Pancreas (tissue), 10 donors: ENCODE measurements at regions not wholly inside any gene's neighbourhood (a gene's known extent, or its start where the extent isn't known, plus 50 kb on each side); places are given as distances from the start of the nearest gene placed in this dataset.
"Not testable (repeated sequence)": the region's sequence is repeated elsewhere in the genome, so short reads cannot be mapped to it uniquely, and the experiment has no call there.

Experiments used
- ATAC-seq, 4 donors: fragments of 200-7000 bp; cut with Tn5 transposase; one replicate each; pipeline versions ENCODE4 v1.8.0 to v1.9.1; 2020; ENCODE audit warnings: mild to moderate bottlenecking in 4 of 4, moderate library complexity in 4 of 4
- DNase-seq, 6 donors: peaks; one replicate each; pipeline ENCODE4 v3.0.0-alpha.2; 2020
- FAIRE-seq: peaks from 2 replicates; lab custom pipeline; 2012; peaks lifted over from hg19 to GRCh38; lab: Jason Lieb, UNC
- H3K27ac ChIP-seq, 4 donors: fragments of 200-600 bp; sonication (generic); 1 replicate in 3 of 4; 2 replicates in 1 of 4; pipeline versions ENCODE4 v1.5.0 to v1.8.0; 2020
- H3K27me3 ChIP-seq, 4 donors: fragments of 200-600 bp; one replicate each; pipeline ENCODE4 v1.8.0; 2021
- H3K36me3 ChIP-seq, 3 donors: fragments of 200-600 bp; sonication (generic) in 1 of 3; one replicate each; pipeline versions ENCODE4 v1.5.0 to v1.8.0; 2020 to 2021
- H3K4me1 ChIP-seq, 3 donors: fragments of 200-600 bp; one replicate each; pipeline ENCODE4 v1.8.0; 2021
- H3K4me3 ChIP-seq, 4 donors: fragments of 200-600 bp; sonication (generic) in 2 of 4; one replicate each; pipeline versions ENCODE4 v1.5.0 to v1.8.0; 2020 to 2021
- H3K9me3 ChIP-seq, 4 donors: fragments of 200-600 bp; one replicate each; pipeline ENCODE4 v1.8.0; 2021
- CTCF ChIP-seq, 4 donors: fragments of 200-600 bp; sonication (generic) in 3 of 4; IDR thresholded peaks; one replicate each; pipeline versions ENCODE4 v1.5.0 to v1.8.0; 2021; ENCODE audit warnings: antibody characterized with exemption in 4 of 4
- whole genome bisulfite sequencing, 2 donors: extraction: QIAGEN DNeasy Blood & Tissue Kit; methylation state at CpG; one replicate each; pipeline ENCODE4 v1.1.7; 2013; 5-methylcytosine and 5-hydroxymethylcytosine counted together
- intact Hi-C, 3 donors: fragments of 100-400 bp; cut with DNase I; formaldehyde crosslinking; loops; one replicate each; pipeline versions ENCODE4 v1.11.1 to v1.14.2; 2022
- donor health status: healthy with polysubstance abuse.
- donor health status: DM: no; HTN: no; CAD: no; lungs with moderate emphysema.
- donor health status: DM: no; HTN: no; CAD: no.
- donor health status: control.
- donor health status: control.
- donor health status: Bipolar disorder and iron deficiency.
- donor health status: DM: yes; HTN: yes; CAD: no.
- donor health status: DM: no; HTN: no; CAD: no.
- donor health status: DM: no; HTN: no; CAD: no.
- donor health status: DM: yes; HTN: yes; CAD: no.

- ATAC-seq (no peak), DNase-seq (no peak), FAIRE-seq (no peak)
- Histone ChIP-seq H3K4me1 (no peaks in the 10 kb centered on the region), H3K9me3 (no peaks in the 10 kb centered on the region), H3K36me3 (no peaks in the 10 kb centered on the region), H3K27me3 (no peaks in the 10 kb centered on the region), H3K4me3 (no peak overlapping the region), H3K27ac (no peak overlapping the region)
- intact Hi-C loops, result no loop called here
- 42 to 55% methylated on average over 1 of the region's 1 CpG for WGBS, 2 donors
- TF ChIP-seq CTCF (IDR thresholded peaks at IDR 0.05), result no peak
Measured at GRCh38 chr4:31474221-31474620, 754.1 kb downstream of the PCDH7 start.

GRCh38 chr4:31482691-31483090, 762.5 kb downstream of the PCDH7 start:
- no peak overlapping the region for H3K4me3 ChIP-seq
- no peak for ATAC-seq
- FAIRE-seq, result no peak
- intact Hi-C loops, result no loop called here
- H3K27me3 ChIP-seq, result no peaks in the 10 kb centered on the region
- no peak overlapping the region for H3K27ac ChIP-seq
- WGBS, 2 donors, result 62 to 73% methylated on average over 1 of the region's 1 CpG
- H3K36me3 ChIP-seq, result no peaks in the 10 kb centered on the region
- H3K4me1 ChIP-seq, result no peaks in the 10 kb centered on the region
- no peak for TF ChIP-seq CTCF (IDR thresholded peaks at IDR 0.05)
- H3K9me3 ChIP-seq, result no peaks in the 10 kb centered on the region
- DNase-seq, result no peak

GRCh38 chr4:31499216-31499615, 779.0 kb downstream of the PCDH7 start:
- H3K27me3 ChIP-seq, DNase-seq, H3K9me3 ChIP-seq, H3K36me3 ChIP-seq, intact Hi-C loops, H3K4me3 ChIP-seq, H3K4me1 ChIP-seq, ATAC-seq, FAIRE-seq, H3K27ac ChIP-seq: not testable (repeated sequence)
- 79 to 85% methylated on average over 3 of the region's 3 CpGs for WGBS, 2 donors

GRCh38 chr4:31516520-31516919, 796.4 kb downstream of the PCDH7 start:
- ATAC-seq, result no peak
- DNase-seq, result no peak
- Histone ChIP-seq H3K27ac (no peak overlapping the region), H3K4me1 (no peaks in the 10 kb centered on the region), H3K9me3 (no peaks in the 10 kb centered on the region), H3K27me3 (no peaks in the 10 kb centered on the region), H3K36me3 (no peaks in the 10 kb centered on the region), H3K4me3 (no peak overlapping the region)
- FAIRE-seq, result no peak
- WGBS, 2 donors, result 45 to 52% methylated on average over 1 of the region's 1 CpG
- intact Hi-C loops, result no loop called here
- TF ChIP-seq CTCF (IDR thresholded peaks at IDR 0.05), result no peak

GRCh38 chr4:31518796-31519250, 798.7 kb downstream of the PCDH7 start:
- Histone ChIP-seq H3K4me1 (no peaks in the 10 kb centered on the region), H3K27me3 (no peaks in the 10 kb centered on the region), H3K36me3 (no peaks in the 10 kb centered on the region), H3K27ac (no peak overlapping the region), H3K4me3 (no peak overlapping the region), H3K9me3 (no peaks in the 10 kb centered on the region)
- intact Hi-C loops, result no loop called here
- DNase-seq, result no peak
- WGBS, 2 donors, result 72 to 89% methylated on average over 3 of the region's 3 CpGs
- ATAC-seq, result no peak
- no peak for TF ChIP-seq CTCF (IDR thresholded peaks at IDR 0.05)
- FAIRE-seq, result no peak
